Hematopoietic multipotent progenitor cell treated with erythropoietin and hydrocortisone succinate and interleukin-3 and kit ligand, for 6 days (in vitro differentiated cells): ENCODE measurements at regions not wholly inside any gene's neighbourhood (a gene's known extent, or its start where the extent isn't known, plus 50 kb on each side); places are given as distances from the start of the nearest gene placed in this dataset.

ENCODE experiments used
- DNase-seq: peaks from one replicate; pipeline ENCODE4 v3.0.0-alpha.2; 2015

- DNase-seq, result no peak
These were observed 101.6 kb upstream of the TEX51 start for GRCh38 chr2:126796931-126797621.

GRCh38 chr2:126797622-126798275, 100.9 kb upstream of the TEX51 start:
- no peak for DNase-seq

- no peak for DNase-seq
These were observed 100.2 kb upstream of the TEX51 start for GRCh38 chr2:126798276-126799140.

GRCh38 chr2:126799301-126799700, 99.4 kb upstream of the TEX51 start:
- no peak for DNase-seq

GRCh38 chr2:126801473-126801872, 97.2 kb upstream of the TEX51 start:
- DNase-seq, result no peak

- DNase-seq, result no peak
These were observed 96.4 kb upstream of the TEX51 start for GRCh38 chr2:126802316-126802715.

- DNase-seq, result no peak
These were observed 95.8 kb upstream of the TEX51 start for GRCh38 chr2:126802774-126803433.

GRCh38 chr2:126803434-126803775, 95.3 kb upstream of the TEX51 start:
- DNase-seq, result no peak

- no peak for DNase-seq
These were observed 94.3 kb upstream of the TEX51 start for GRCh38 chr2:126804347-126804746.

GRCh38 chr2:126808929-126809328, 89.8 kb upstream of the TEX51 start:
- DNase-seq, result no peak

- no peak for DNase-seq
These were observed 89.3 kb upstream of the TEX51 start for GRCh38 chr2:126809340-126809739.

GRCh38 chr2:126810001-126810400, 88.7 kb upstream of the TEX51 start:
- DNase-seq, result no peak

- DNase-seq, result peak; percentile 38
These were observed 87.6 kb upstream of the TEX51 start for GRCh38 chr2:126811101-126811500.

- no peak for DNase-seq
These were observed 81.5 kb upstream of the TEX51 start for GRCh38 chr2:126817172-126817571.

- no peak for DNase-seq
These were observed 76.6 kb upstream of the TEX51 start for GRCh38 chr2:126822115-126822514.

GRCh38 chr2:126822921-126823320, 75.8 kb upstream of the TEX51 start:
- no peak for DNase-seq

- no peak for DNase-seq
These were observed 74.7 kb upstream of the TEX51 start for GRCh38 chr2:126823951-126824350.

GRCh38 chr2:126824663-126825062, 74.0 kb upstream of the TEX51 start:
- DNase-seq, result no peak

- DNase-seq, result no peak
These were observed 73.4 kb upstream of the TEX51 start for GRCh38 chr2:126825316-126825715.

GRCh38 chr2:126826491-126826890, 72.2 kb upstream of the TEX51 start:
- DNase-seq, result no peak

- DNase-seq, result no peak
These were observed 71.3 kb upstream of the TEX51 start for GRCh38 chr2:126827371-126827770.

- DNase-seq, result no peak
These were observed 70.6 kb upstream of the TEX51 start for GRCh38 chr2:126828051-126828450.

- DNase-seq, result peak; percentile 52
These were observed 70.2 kb upstream of the TEX51 start for GRCh38 chr2:126828491-126828890.
